NCI-H82 (cell line): ENCODE measurements at regions not wholly inside any gene's neighbourhood (a gene's known extent, or its start where the extent isn't known, plus 50 kb on each side); places are given as distances from the start of the nearest gene placed in this dataset.

ENCODE experiments used
- DNase-seq: peaks from one replicate; lab custom pipeline; 2025; lab: John Stamatoyannopoulos, UW

- peak; percentile 14 for DNase-seq
Observed at GRCh38 chr12:70154960-70155589, 88.2 kb upstream of the CNOT2 start.

- DNase-seq = no peak
Observed at GRCh38 chr12:70157099-70157498, 86.1 kb upstream of the CNOT2 start.

GRCh38 chr12:70165450-70165849 is 77.8 kb upstream of the CNOT2 start:
- DNase-seq = no peak

GRCh38 chr12:70176290-70176689 is 66.9 kb upstream of the CNOT2 start:
- no peak for DNase-seq

- no peak for DNase-seq
Observed at GRCh38 chr12:70177631-70178030, 65.6 kb upstream of the CNOT2 start.

GRCh38 chr12:70178038-70178437 is 65.2 kb upstream of the CNOT2 start:
- peak; percentile 28 for DNase-seq

- DNase-seq = peak; percentile 39
Observed at GRCh38 chr12:70180130-70180529, 63.1 kb upstream of the CNOT2 start.

- DNase-seq = no peak
Observed at GRCh38 chr12:70185301-70185700, 57.9 kb upstream of the CNOT2 start.

GRCh38 chr12:70186436-70186835 is 56.8 kb upstream of the CNOT2 start:
- peak; percentile 25 for DNase-seq

GRCh38 chr12:70190262-70191010 is 52.8 kb upstream of the CNOT2 start:
- DNase-seq = no peak
